K562 (cell line): ENCODE measurements at regions not wholly inside any gene's neighbourhood (a gene's known extent, or its start where the extent isn't known, plus 50 kb on each side); places are given as distances from the start of the nearest gene placed in this dataset.

Source experiments
- ATAC-seq: fragments of 200-7000 bp; cut with Tn5 transposase; 3 replicates; pipeline ENCODE4 v1.9.1; 2020; ENCODE audit warnings: moderate library complexity
- BruUV-seq: library from RNA; stranded (reverse); fragments of 400-500 nt; replicated peaks from 2 replicates; lab custom pipeline; 2021; lab: Mats Ljungman, UMichigan
- CTCF ChIA-PET: fragments of 300-600 bp; formaldehyde crosslinking; extraction: SDS; loops from one replicate; lab custom pipeline; 2021; ENCODE audit warnings: low intra/inter-chr PET ratio; lab: Yijun Ruan, JAX
- POLR2A ChIA-PET: fragments of 300-600, 350-650 bp; sonication (Branson Sonifier 250); formaldehyde crosslinking; extraction: SDS; loops from one replicate; lab custom pipeline; 2021; ENCODE audit warnings: antibody characterized with exemption, inconsistent platforms; lab: Yijun Ruan, JAX
- DNase-seq, 4 experiments: peaks; one replicate each; pipeline versions ENCODE4 v3.0.0 to v3.0.0-alpha.2; 2011 to 2018; ENCODE audit warnings: low spot score in 3 of 4, mixed read lengths in 3 of 4; ENCODE audit errors: extremely low read depth in 1 of 4
- FAIRE-seq: peaks from 2 replicates; lab custom pipeline; 2011; peaks lifted over from hg19 to GRCh38; lab: Jason Lieb, UNC
- H2AFZ ChIP-seq: 2 replicates; pipeline ENCODE4 v1.6.0; 2011; ENCODE audit warnings: low read depth, low read length, control low read depth, inconsistent platforms
- H3K27ac ChIP-seq: fragments of 200-600 bp; 3 replicates; pipeline ENCODE4 v1.8.0; 2011; ENCODE audit warnings: low read depth, mild to moderate bottlenecking, control low read depth, inconsistent platforms, low read length, moderate library complexity, mixed read lengths; ENCODE audit errors: extremely low read depth
- H3K27me3 ChIP-seq, 2 experiments: fragments of 300-600 bp in 1 of 2; 2 replicates in 1 of 2; 3 replicates in 1 of 2; pipeline versions ENCODE4 v1.6.0 to v1.8.0; 2011; ENCODE audit warnings: inconsistent platforms in 2 of 2, low read length in 2 of 2, mild to moderate bottlenecking in 1 of 2, mixed read lengths in 1 of 2, moderate library complexity in 1 of 2; ENCODE audit not compliant: control insufficient read depth in 2 of 2, insufficient read depth in 2 of 2
- H3K36me3 ChIP-seq: fragments of 300-600 bp; 3 replicates; pipeline ENCODE4 v1.8.0; 2011; ENCODE audit warnings: mild to moderate bottlenecking, low read length, inconsistent platforms; ENCODE audit not compliant: control insufficient read depth, insufficient read depth
- H3K4me1 ChIP-seq, 2 experiments: fragments of 200-600 bp in 1 of 2; replicated peaks in 1 of 2; 2 replicates in 1 of 2; 3 replicates in 1 of 2; pipeline versions ENCODE4 v1.5.1 to v1.8.0; 2011; ENCODE audit warnings: inconsistent platforms in 2 of 2, low read length in 2 of 2, mild to moderate bottlenecking in 1 of 2, mixed read lengths in 1 of 2, moderate library complexity in 1 of 2; ENCODE audit not compliant: control insufficient read depth in 2 of 2, insufficient read depth in 2 of 2
- H3K4me2 ChIP-seq: 2 replicates; pipeline ENCODE4 v1.6.1; 2011; ENCODE audit warnings: low read length, control low read depth, inconsistent platforms, mixed read lengths; ENCODE audit not compliant: insufficient read depth
- H3K4me3 ChIP-seq: fragments of 200-600 bp; sonication (generic), shearing (Covaris generic); 2 replicates; pipeline ENCODE4 v1.5.1; 2016; ENCODE audit warnings: control low read depth, inconsistent platforms
- H3K79me2 ChIP-seq: fragments of 200-600 bp; 3 replicates; pipeline ENCODE4 v1.8.0; 2011; ENCODE audit warnings: low read length, inconsistent platforms; ENCODE audit not compliant: control insufficient read depth, insufficient read depth
- H3K9ac ChIP-seq, 2 experiments: 2 replicates each; pipeline versions ENCODE4 v1.6.0 to v1.6.1; 2011; ENCODE audit warnings: low read depth in 2 of 2, low read length in 2 of 2, control low read depth in 1 of 2, inconsistent platforms in 1 of 2, mild to moderate bottlenecking in 1 of 2, mixed read lengths in 1 of 2; ENCODE audit not compliant: insufficient read depth in 1 of 2
- H3K9me1 ChIP-seq: one replicate; pipeline ENCODE4 v1.6.0; 2011; ENCODE audit warnings: inconsistent platforms, mild to moderate bottlenecking, low read length, moderate library complexity; ENCODE audit not compliant: control insufficient read depth, insufficient read depth
- H3K9me3 ChIP-seq: replicated peaks from 2 replicates; pipeline ENCODE4 v1.5.1; 2011; ENCODE audit warnings: low read depth, low read length, inconsistent platforms; ENCODE audit not compliant: control insufficient read depth, insufficient read depth
- H4K20me1 ChIP-seq: replicated peaks from 2 replicates; pipeline ENCODE4 v1.6.1; 2011; ENCODE audit warnings: low read length, inconsistent platforms, mixed read lengths; ENCODE audit not compliant: control insufficient read depth, insufficient read depth
- BCL6 ChIP-seq: fragments of 250-450 bp; sonication (Bioruptor Pico); IDR thresholded peaks from 2 replicates; pipeline ENCODE4 v1.4.0; 2020
- CHD4 ChIP-seq: fragments of 200-600 bp; sonication (generic); IDR thresholded peaks from 3 replicates; pipeline ENCODE4 v1.6.1; 2012; ENCODE audit warnings: low read depth, mild to moderate bottlenecking, mixed read lengths, low read length, inconsistent platforms; ENCODE audit not compliant: insufficient read depth, insufficient replicate concordance, poor library complexity, severe bottlenecking
- CREB3 ChIP-seq: fragments of 450-650 bp; conservative IDR thresholded peaks from 2 replicates; pipeline ENCODE4 v1.6.1; 2016; ENCODE audit warnings: missing genetic modification characterization, low read depth, mild to moderate bottlenecking, missing compliant biosample characterization, moderate library complexity
- CREM ChIP-seq: IDR thresholded peaks from 2 replicates; pipeline ENCODE4 v1.6.1; 2014; ENCODE audit warnings: antibody characterized with exemption, low read depth
- ESRRA ChIP-seq: fragments of 450-650 bp; IDR thresholded peaks from 2 replicates; pipeline ENCODE4 v1.6.1; 2014; ENCODE audit warnings: low read depth, mild to moderate bottlenecking, moderate library complexity, borderline replicate concordance
- GABPB1 ChIP-seq: sonication (generic); formaldehyde crosslinking; IDR thresholded peaks from 2 replicates; pipeline ENCODE4 v1.8.0; 2022; ENCODE audit warnings: mild to moderate bottlenecking, missing genetic modification reagents
- HMG20B ChIP-seq: fragments of 250-450 bp; sonication (Bioruptor Pico); IDR thresholded peaks from 2 replicates; pipeline ENCODE4 v1.5.0; 2021; ENCODE audit warnings: mild to moderate bottlenecking
- HSF4 ChIP-seq: fragments of 250-450 bp; sonication (Bioruptor Pico); IDR thresholded peaks from 2 replicates; pipeline ENCODE4 v2.1.2; 2022; ENCODE audit warnings: mild to moderate bottlenecking, moderate library complexity, borderline replicate concordance
- MAZ ChIP-seq, 2 experiments: fragments of 450-650 bp in 1 of 2; sonication (generic) in 1 of 2; formaldehyde crosslinking; IDR thresholded peaks in 1 of 2; conservative IDR thresholded peaks in 1 of 2; 2 replicates each; pipeline versions ENCODE4 v1.4.0 to v1.5.0; 2020; ENCODE audit warnings: mild to moderate bottlenecking in 1 of 2, missing genetic modification reagents in 1 of 2
- NR2C2 ChIP-seq, 2 experiments: fragments of 200-800 bp in 1 of 2; sonication (Bioruptor generic) in 1 of 2; sonication (generic) in 1 of 2; formaldehyde crosslinking in 1 of 2; IDR thresholded peaks; 2 replicates each; pipeline versions ENCODE4 v1.6.1 to v1.8.0; 2016 to 2022; ENCODE audit warnings: mild to moderate bottlenecking in 1 of 2, missing compliant biosample characterization in 1 of 2, missing genetic modification characterization in 1 of 2, missing genetic modification reagents in 1 of 2
- USF1 ChIP-seq: sonication (generic); formaldehyde crosslinking; IDR thresholded peaks from 2 replicates; pipeline ENCODE4 v1.9.0; 2022; ENCODE audit warnings: mild to moderate bottlenecking, missing genetic modification reagents
- ZBTB12 ChIP-seq: fragments of 250-450 bp; sonication (Bioruptor Pico); IDR thresholded peaks from 2 replicates; pipeline ENCODE4 v1.4.0; 2020
- ZBTB9 ChIP-seq: fragments of 450-650 bp; formaldehyde crosslinking; IDR thresholded peaks from 2 replicates; pipeline ENCODE4 v1.4.0; 2020; ENCODE audit warnings: mild to moderate bottlenecking, moderate library complexity
- WGBS: fragments of 100-300 bp; shearing (Covaris generic); methylation state at CpG from one replicate; pipeline ENCODE4 v1.1.6; 2016; ENCODE audit warnings: low coverage, mixed read lengths; ENCODE audit not compliant: insufficient coverage; ENCODE audit errors: missing lambda C conversion rate; 5-methylcytosine and 5-hydroxymethylcytosine counted together
- in situ Hi-C: fragments of 300-500 bp; cut with MboI; formaldehyde crosslinking; loops from 4 replicates; pipeline ENCODE4 v1.15.0; 2018; ENCODE audit warnings: inconsistent platforms, mixed read lengths
- intact Hi-C: fragments of 100-400 bp; cut with micrococcal nuclease; formaldehyde crosslinking; loops from 2 replicates; pipeline ENCODE4 v1.14.2; 2022

GRCh38 chr1:9424261-9424660, 115.0 kb upstream of the SLC25A33 start:
- no peak for FAIRE-seq

More at GRCh38 chr1:9424261-9424660, 115.0 kb upstream of the SLC25A33 start:
- Histone ChIP-seq H3K27me3 (peaks cover 46 to 63% of the 10 kb centered on the region in 2 experiments), H3K9ac (no peak overlapping the region), H3K36me3 (no peaks in the 10 kb centered on the region), H3K79me2 (no peaks in the 10 kb centered on the region), H3K4me2 (no peak overlapping the region), H4K20me1 (no peaks in the 10 kb centered on the region), H3K4me3 (no peak overlapping the region), H3K27ac (no peak overlapping the region), H3K4me1 (peaks cover 3 to 8% of the 10 kb centered on the region in 2 experiments; a peak in 3 of 5 replicates), H3K9me1 (no peaks in the 10 kb centered on the region), H2AFZ (no peak overlapping the region), H3K9me3 (peaks cover 4% of the 10 kb centered on the region; the same call in 1 of the 2 replicates)
- POLR2A ChIA-PET, result interaction anchor here (0.6 kb wide), 1 partner anchor 11 kb away, joined by 3 read pairs; no protein-coding TSS in a partner anchor
- TF ChIP-seq ESRRA (no peak), USF1 (CRISPR knock-in tag) (no peak), CHD4 (no peak), ZBTB9 (CRISPR knock-in tag) (no peak), MAZ (CRISPR knock-in tag; conservative IDR thresholded peaks at IDR 0.05 in 1 of 2, IDR thresholded peaks at IDR 0.05 in 1 of 2) (no peak), HSF4 (CRISPR knock-in tag) (no peak), ZBTB12 (no peak), BCL6 (no peak), CREM (no peak), NR2C2 (CRISPR knock-in tag; IDR thresholded peaks at IDR 0.05) (no peak), NR2C2 (tag; IDR thresholded peaks at IDR 0.05) (no peak), CREB3 (tag) (no peak), HMG20B (CRISPR knock-in tag) (no peak), GABPB1 (CRISPR knock-in tag) (no peak)
- intact Hi-C loops, result no loop called here
- no peak for DNase-seq
- no peak for ATAC-seq
- 2% methylated on average over 4 of the region's 4 CpGs for WGBS
- CTCF ChIA-PET, result no interaction called here
- in situ Hi-C loops, result no loop called here
- no TSS peak for BruUV-seq
